Panc1 (cell line): ENCODE measurements at regions not wholly inside any gene's neighbourhood (a gene's known extent, or its start where the extent isn't known, plus 50 kb on each side); places are given as distances from the start of the nearest gene placed in this dataset.

Source experiments
- POLR2AphosphoS5 ChIP-seq: IDR thresholded peaks from 2 replicates; pipeline ENCODE4 v1.6.1; 2012; ENCODE audit warnings: mild to moderate bottlenecking, low read depth, low read length, moderate library complexity
- SIN3A ChIP-seq: IDR thresholded peaks from 2 replicates; pipeline ENCODE4 v1.6.1; 2012; ENCODE audit warnings: low read depth, mild to moderate bottlenecking, low read length, moderate library complexity, borderline replicate concordance; ENCODE audit not compliant: insufficient read depth
- TF ChIP-seq, protein P1 (sequence below), 2 experiments: IDR thresholded peaks; 2 replicates each; pipeline ENCODE4 v1.6.1; 2011 to 2012; ENCODE audit warnings: low read depth in 2 of 2, control low read depth in 1 of 2, low read length in 1 of 2, mild to moderate bottlenecking in 1 of 2, moderate library complexity in 1 of 2; ENCODE audit not compliant: insufficient read depth in 1 of 2
- TF ChIP-seq, protein P2 (sequence below): fragments of 450-650 bp; IDR thresholded peaks from 2 replicates; pipeline ENCODE4 v1.5.1; 2017; ENCODE audit warnings: mild to moderate bottlenecking

DNA sequence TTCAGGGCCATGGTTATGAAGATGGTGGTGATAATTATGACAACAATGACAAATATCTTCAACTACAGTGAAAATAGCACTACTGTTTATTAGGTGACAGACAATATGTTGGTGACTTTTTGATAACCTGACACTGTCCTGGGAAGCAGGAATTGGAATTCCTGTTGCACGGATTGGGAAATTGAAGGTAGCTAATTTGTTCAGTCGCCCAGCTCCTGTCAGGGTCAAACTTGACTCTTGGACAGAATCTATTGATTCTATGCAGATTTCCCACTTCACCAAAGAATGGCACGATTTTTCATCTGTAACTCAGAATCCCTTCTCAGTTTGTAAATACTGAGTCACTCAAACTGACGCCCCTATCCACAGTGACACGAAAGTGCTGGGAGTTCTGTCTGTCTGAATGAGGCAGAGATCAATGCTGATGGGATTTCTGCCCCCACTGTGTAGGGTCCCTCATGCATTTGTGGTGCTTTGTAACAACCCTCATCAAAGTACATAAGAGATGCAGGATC, 779.5 kb upstream of the ID2 start:
- TF ChIP-seq, protein P1, sequence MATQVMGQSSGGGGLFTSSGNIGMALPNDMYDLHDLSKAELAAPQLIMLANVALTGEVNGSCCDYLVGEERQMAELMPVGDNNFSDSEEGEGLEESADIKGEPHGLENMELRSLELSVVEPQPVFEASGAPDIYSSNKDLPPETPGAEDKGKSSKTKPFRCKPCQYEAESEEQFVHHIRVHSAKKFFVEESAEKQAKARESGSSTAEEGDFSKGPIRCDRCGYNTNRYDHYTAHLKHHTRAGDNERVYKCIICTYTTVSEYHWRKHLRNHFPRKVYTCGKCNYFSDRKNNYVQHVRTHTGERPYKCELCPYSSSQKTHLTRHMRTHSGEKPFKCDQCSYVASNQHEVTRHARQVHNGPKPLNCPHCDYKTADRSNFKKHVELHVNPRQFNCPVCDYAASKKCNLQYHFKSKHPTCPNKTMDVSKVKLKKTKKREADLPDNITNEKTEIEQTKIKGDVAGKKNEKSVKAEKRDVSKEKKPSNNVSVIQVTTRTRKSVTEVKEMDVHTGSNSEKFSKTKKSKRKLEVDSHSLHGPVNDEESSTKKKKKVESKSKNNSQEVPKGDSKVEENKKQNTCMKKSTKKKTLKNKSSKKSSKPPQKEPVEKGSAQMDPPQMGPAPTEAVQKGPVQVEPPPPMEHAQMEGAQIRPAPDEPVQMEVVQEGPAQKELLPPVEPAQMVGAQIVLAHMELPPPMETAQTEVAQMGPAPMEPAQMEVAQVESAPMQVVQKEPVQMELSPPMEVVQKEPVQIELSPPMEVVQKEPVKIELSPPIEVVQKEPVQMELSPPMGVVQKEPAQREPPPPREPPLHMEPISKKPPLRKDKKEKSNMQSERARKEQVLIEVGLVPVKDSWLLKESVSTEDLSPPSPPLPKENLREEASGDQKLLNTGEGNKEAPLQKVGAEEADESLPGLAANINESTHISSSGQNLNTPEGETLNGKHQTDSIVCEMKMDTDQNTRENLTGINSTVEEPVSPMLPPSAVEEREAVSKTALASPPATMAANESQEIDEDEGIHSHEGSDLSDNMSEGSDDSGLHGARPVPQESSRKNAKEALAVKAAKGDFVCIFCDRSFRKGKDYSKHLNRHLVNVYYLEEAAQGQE (IDR thresholded peaks at IDR 0.05; ENCODE audit: insufficient read depth in 1 of 2, low read depth in 2 of 2, low read length in 1 of 2) = no peak
- TF ChIP-seq, protein P2, sequence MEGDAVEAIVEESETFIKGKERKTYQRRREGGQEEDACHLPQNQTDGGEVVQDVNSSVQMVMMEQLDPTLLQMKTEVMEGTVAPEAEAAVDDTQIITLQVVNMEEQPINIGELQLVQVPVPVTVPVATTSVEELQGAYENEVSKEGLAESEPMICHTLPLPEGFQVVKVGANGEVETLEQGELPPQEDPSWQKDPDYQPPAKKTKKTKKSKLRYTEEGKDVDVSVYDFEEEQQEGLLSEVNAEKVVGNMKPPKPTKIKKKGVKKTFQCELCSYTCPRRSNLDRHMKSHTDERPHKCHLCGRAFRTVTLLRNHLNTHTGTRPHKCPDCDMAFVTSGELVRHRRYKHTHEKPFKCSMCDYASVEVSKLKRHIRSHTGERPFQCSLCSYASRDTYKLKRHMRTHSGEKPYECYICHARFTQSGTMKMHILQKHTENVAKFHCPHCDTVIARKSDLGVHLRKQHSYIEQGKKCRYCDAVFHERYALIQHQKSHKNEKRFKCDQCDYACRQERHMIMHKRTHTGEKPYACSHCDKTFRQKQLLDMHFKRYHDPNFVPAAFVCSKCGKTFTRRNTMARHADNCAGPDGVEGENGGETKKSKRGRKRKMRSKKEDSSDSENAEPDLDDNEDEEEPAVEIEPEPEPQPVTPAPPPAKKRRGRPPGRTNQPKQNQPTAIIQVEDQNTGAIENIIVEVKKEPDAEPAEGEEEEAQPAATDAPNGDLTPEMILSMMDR = no peak
- no peak for TF ChIP-seq POLR2AphosphoS5
- TF ChIP-seq SIN3A = no peak
